ENCODE measurements at regions not wholly inside any gene's neighbourhood (a gene's known extent, or its start where the extent isn't known, plus 50 kb on each side); places are given as distances from the start of the nearest gene placed in this dataset.

GRCh38 chr2:192267484-192267883, 72.8 kb upstream of the TMEFF2 start:
- no peak for DNase-seq

GRCh38 chr2:192265751-192266150, 71.0 kb upstream of the TMEFF2 start:
- DNase-seq = no peak

GRCh38 chr2:192254444-192254843, 59.7 kb upstream of the TMEFF2 start:
- no peak for DNase-seq

- DNase-seq = no peak
Observed at GRCh38 chr2:192253692-192254091, 59.0 kb upstream of the TMEFF2 start.

- DNase-seq = no peak
Observed at GRCh38 chr2:192250961-192251360, 56.2 kb upstream of the TMEFF2 start.

GRCh38 chr2:192247456-192247855, 52.7 kb upstream of the TMEFF2 start:
- no peak for DNase-seq

GRCh38 chr2:192246297-192246696, 51.6 kb upstream of the TMEFF2 start:
- DNase-seq = no peak

GRCh38 chr2:192245329-192245728, 50.6 kb upstream of the TMEFF2 start:
- DNase-seq = no peak
